ENCODE measurements at regions not wholly inside any gene's neighbourhood (a gene's known extent, or its start where the extent isn't known, plus 50 kb on each side); places are given as distances from the start of the nearest gene placed in this dataset.
"Not testable (repeated sequence)": the region's sequence is repeated elsewhere in the genome, so short reads cannot be mapped to it uniquely, and the experiment has no call there.

DNA sequence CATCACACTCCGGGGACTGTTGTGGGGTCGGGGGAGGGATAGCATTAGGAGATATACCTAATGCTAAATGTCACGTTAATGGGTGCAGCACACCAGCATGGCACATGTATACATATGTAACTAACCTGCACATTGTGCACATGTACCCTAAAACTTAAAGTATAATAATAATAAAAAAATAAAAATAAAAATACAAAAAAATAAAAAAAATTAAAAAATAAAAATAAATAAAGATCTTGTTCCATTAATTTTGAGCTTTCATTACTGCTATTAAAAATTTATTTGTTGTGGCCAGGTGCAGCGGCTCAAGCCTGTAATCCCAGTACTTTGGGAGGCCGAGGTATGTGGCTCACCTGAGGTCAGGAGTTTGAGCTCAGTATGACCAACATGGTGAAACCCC, 201.8 kb upstream of the TRPC4 start:
- not testable (repeated sequence) for H3K27ac ChIP-seq (ENCODE audit: low read depth in 1 of 3, low read length in 2 of 3); H3K4me1 ChIP-seq (ENCODE audit: control insufficient read depth in 3 of 3, insufficient read depth in 2 of 3, low read depth in 1 of 3, low read length in 2 of 3); H3K9me3 ChIP-seq (ENCODE audit: control insufficient read depth in 2 of 2, insufficient read depth in 1 of 2, low read depth in 1 of 2, low read length in 1 of 2); FAIRE-seq; H3K27me3 ChIP-seq (ENCODE audit: control insufficient read depth in 3 of 3, insufficient read depth in 3 of 3, low read length in 3 of 3); DNase-seq; H3K4me3 ChIP-seq (ENCODE audit: low read depth in 1 of 3, low read length in 3 of 3); H3K36me3 ChIP-seq (ENCODE audit: control insufficient read depth in 3 of 3, insufficient read depth in 2 of 3, low read depth in 1 of 3, low read length in 3 of 3)
- 90 to 92% (median 91%) methylated on average over 5 of the region's 5 CpGs for WGBS, 3 donors

GRCh38 chr13:38053896-38054295, 184.3 kb upstream of the TRPC4 start:
- Histone ChIP-seq H3K27ac (ENCODE audit: low read depth in 1 of 3, low read length in 2 of 3) (no peak overlapping the region), H3K36me3 (ENCODE audit: control insufficient read depth in 3 of 3, insufficient read depth in 2 of 3, low read depth in 1 of 3, low read length in 3 of 3) (no peaks in the 10 kb centered on the region), H3K4me3 (ENCODE audit: low read depth in 1 of 3, low read length in 3 of 3) (no peak overlapping the region), H3K9me3 (ENCODE audit: control insufficient read depth in 2 of 2, insufficient read depth in 1 of 2, low read depth in 1 of 2, low read length in 1 of 2) (no peaks in the 10 kb centered on the region), H3K27me3 (ENCODE audit: control insufficient read depth in 3 of 3, insufficient read depth in 3 of 3, low read length in 3 of 3) (no peaks in the 10 kb centered on the region), H3K4me1 (ENCODE audit: control insufficient read depth in 3 of 3, insufficient read depth in 2 of 3, low read depth in 1 of 3, low read length in 2 of 3) (no peaks in the 10 kb centered on the region)
- no peak for DNase-seq
- 79 to 88% (median 82%) methylated on average over 3 of the region's 3 CpGs for WGBS, 3 donors
- no peak for FAIRE-seq

- H3K4me3 ChIP-seq (ENCODE audit: low read depth in 1 of 3, low read length in 3 of 3): no peak overlapping the region
- DNase-seq (no peak), FAIRE-seq (no peak)
- no peak overlapping the region for H3K27ac ChIP-seq (ENCODE audit: low read depth in 1 of 3, low read length in 2 of 3)
- H3K4me1 ChIP-seq (ENCODE audit: control insufficient read depth in 3 of 3, insufficient read depth in 2 of 3, low read depth in 1 of 3, low read length in 2 of 3): no peaks in the 10 kb centered on the region
- peaks cover 0 to 8% of the 10 kb centered on the region in 2 donors for H3K9me3 ChIP-seq (ENCODE audit: control insufficient read depth in 2 of 2, insufficient read depth in 1 of 2, low read depth in 1 of 2, low read length in 1 of 2)
- H3K36me3 ChIP-seq (ENCODE audit: control insufficient read depth in 3 of 3, insufficient read depth in 2 of 3, low read depth in 1 of 3, low read length in 3 of 3): no peaks in the 10 kb centered on the region
- WGBS, 3 donors: 47 to 57% (median 52%) methylated on average over 1 of the region's 1 CpG
- H3K27me3 ChIP-seq (ENCODE audit: control insufficient read depth in 3 of 3, insufficient read depth in 3 of 3, low read length in 3 of 3): no peaks in the 10 kb centered on the region
These were observed 176.4 kb upstream of the TRPC4 start for GRCh38 chr13:38046049-38046376.

GRCh38 chr13:38045278-38046048, 175.9 kb upstream of the TRPC4 start:
- WGBS, 3 donors: 69 to 71% (median 70%) methylated on average over 8 of the region's 8 CpGs
- peak; percentile 10 to 33 for DNase-seq
- no peaks in the 10 kb centered on the region for H3K36me3 ChIP-seq (ENCODE audit: control insufficient read depth in 3 of 3, insufficient read depth in 2 of 3, low read depth in 1 of 3, low read length in 3 of 3)
- peaks cover 0 to 8% of the 10 kb centered on the region in 2 donors for H3K9me3 ChIP-seq (ENCODE audit: control insufficient read depth in 2 of 2, insufficient read depth in 1 of 2, low read depth in 1 of 2, low read length in 1 of 2)
- H3K4me1 ChIP-seq (ENCODE audit: control insufficient read depth in 3 of 3, insufficient read depth in 2 of 3, low read depth in 1 of 3, low read length in 2 of 3): no peaks in the 10 kb centered on the region
- no peak overlapping the region for H3K27ac ChIP-seq (ENCODE audit: low read depth in 1 of 3, low read length in 2 of 3)
- no peak overlapping the region for H3K4me3 ChIP-seq (ENCODE audit: low read depth in 1 of 3, low read length in 3 of 3)
- no peaks in the 10 kb centered on the region for H3K27me3 ChIP-seq (ENCODE audit: control insufficient read depth in 3 of 3, insufficient read depth in 3 of 3, low read length in 3 of 3)
- FAIRE-seq: no peak

GRCh38 chr13:38044067-38044466, 174.5 kb upstream of the TRPC4 start:
- no peaks in the 10 kb centered on the region for H3K27me3 ChIP-seq (ENCODE audit: control insufficient read depth in 3 of 3, insufficient read depth in 3 of 3, low read length in 3 of 3)
- no peak overlapping the region for H3K4me3 ChIP-seq (ENCODE audit: low read depth in 1 of 3, low read length in 3 of 3)
- H3K27ac ChIP-seq (ENCODE audit: low read depth in 1 of 3, low read length in 2 of 3): no peak overlapping the region
- H3K4me1 ChIP-seq (ENCODE audit: control insufficient read depth in 3 of 3, insufficient read depth in 2 of 3, low read depth in 1 of 3, low read length in 2 of 3): no peaks in the 10 kb centered on the region
- DNase-seq (no peak), FAIRE-seq (no peak)
- WGBS, 3 donors: 88 to 89% (median 88%) methylated on average over 4 of the region's 4 CpGs
- H3K36me3 ChIP-seq (ENCODE audit: control insufficient read depth in 3 of 3, insufficient read depth in 2 of 3, low read depth in 1 of 3, low read length in 3 of 3): no peaks in the 10 kb centered on the region
- H3K9me3 ChIP-seq (ENCODE audit: control insufficient read depth in 2 of 2, insufficient read depth in 1 of 2, low read depth in 1 of 2, low read length in 1 of 2): peaks cover 0 to 8% of the 10 kb centered on the region in 2 donors

- FAIRE-seq: no peak
- H3K27ac ChIP-seq (ENCODE audit: low read depth in 1 of 3, low read length in 2 of 3): no peak overlapping the region
- no peaks in the 10 kb centered on the region for H3K36me3 ChIP-seq (ENCODE audit: control insufficient read depth in 3 of 3, insufficient read depth in 2 of 3, low read depth in 1 of 3, low read length in 3 of 3)
- whole genome bisulfite sequencing, 3 donors: 82 to 90% (median 90%) methylated on average over 2 of the region's 2 CpGs
- peaks cover 0 to 8% of the 10 kb centered on the region in 2 donors for H3K9me3 ChIP-seq (ENCODE audit: control insufficient read depth in 2 of 2, insufficient read depth in 1 of 2, low read depth in 1 of 2, low read length in 1 of 2)
- no peak for DNase-seq
- H3K4me3 ChIP-seq (ENCODE audit: low read depth in 1 of 3, low read length in 3 of 3): no peak overlapping the region
- H3K27me3 ChIP-seq (ENCODE audit: control insufficient read depth in 3 of 3, insufficient read depth in 3 of 3, low read length in 3 of 3): no peaks in the 10 kb centered on the region
- no peaks in the 10 kb centered on the region for H3K4me1 ChIP-seq (ENCODE audit: control insufficient read depth in 3 of 3, insufficient read depth in 2 of 3, low read depth in 1 of 3, low read length in 2 of 3)
These were observed 173.2 kb upstream of the TRPC4 start for GRCh38 chr13:38042771-38043170.

GRCh38 chr13:38024431-38024830, 154.9 kb upstream of the TRPC4 start:
- 36 to 39% (median 37%) methylated on average over 2 of the region's 2 CpGs for WGBS, 3 donors
- DNase-seq: no peak
- Histone ChIP-seq H3K27ac (ENCODE audit: low read depth in 1 of 3, low read length in 2 of 3) (no peak overlapping the region), H3K4me1 (ENCODE audit: control insufficient read depth in 3 of 3, insufficient read depth in 2 of 3, low read depth in 1 of 3, low read length in 2 of 3) (no peaks in the 10 kb centered on the region), H3K4me3 (ENCODE audit: low read depth in 1 of 3, low read length in 3 of 3) (no peak overlapping the region), H3K9me3 (ENCODE audit: control insufficient read depth in 2 of 2, insufficient read depth in 1 of 2, low read depth in 1 of 2, low read length in 1 of 2) (peaks cover 0 to 5% of the 10 kb centered on the region in 2 donors), H3K36me3 (ENCODE audit: control insufficient read depth in 3 of 3, insufficient read depth in 2 of 3, low read depth in 1 of 3, low read length in 3 of 3) (no peaks in the 10 kb centered on the region), H3K27me3 (ENCODE audit: control insufficient read depth in 3 of 3, insufficient read depth in 3 of 3, low read length in 3 of 3) (no peaks in the 10 kb centered on the region)
- FAIRE-seq: no peak

- no peaks in the 10 kb centered on the region for H3K36me3 ChIP-seq (ENCODE audit: control insufficient read depth in 3 of 3, insufficient read depth in 2 of 3, low read depth in 1 of 3, low read length in 3 of 3)
- peaks cover 0 to 10% of the 10 kb centered on the region in 2 donors for H3K9me3 ChIP-seq (ENCODE audit: control insufficient read depth in 2 of 2, insufficient read depth in 1 of 2, low read depth in 1 of 2, low read length in 1 of 2)
- no peak overlapping the region for H3K4me3 ChIP-seq (ENCODE audit: low read depth in 1 of 3, low read length in 3 of 3)
- H3K27ac ChIP-seq (ENCODE audit: low read depth in 1 of 3, low read length in 2 of 3): no peak overlapping the region
- DNase-seq (no peak), FAIRE-seq (no peak)
- no peaks in the 10 kb centered on the region for H3K27me3 ChIP-seq (ENCODE audit: control insufficient read depth in 3 of 3, insufficient read depth in 3 of 3, low read length in 3 of 3)
- whole genome bisulfite sequencing, 3 donors: 68 to 94% (median 73%) methylated on average over 2 of the region's 2 CpGs
- no peaks in the 10 kb centered on the region for H3K4me1 ChIP-seq (ENCODE audit: control insufficient read depth in 3 of 3, insufficient read depth in 2 of 3, low read depth in 1 of 3, low read length in 2 of 3)
These were observed 147.7 kb upstream of the TRPC4 start for GRCh38 chr13:38017320-38017719.

DNA sequence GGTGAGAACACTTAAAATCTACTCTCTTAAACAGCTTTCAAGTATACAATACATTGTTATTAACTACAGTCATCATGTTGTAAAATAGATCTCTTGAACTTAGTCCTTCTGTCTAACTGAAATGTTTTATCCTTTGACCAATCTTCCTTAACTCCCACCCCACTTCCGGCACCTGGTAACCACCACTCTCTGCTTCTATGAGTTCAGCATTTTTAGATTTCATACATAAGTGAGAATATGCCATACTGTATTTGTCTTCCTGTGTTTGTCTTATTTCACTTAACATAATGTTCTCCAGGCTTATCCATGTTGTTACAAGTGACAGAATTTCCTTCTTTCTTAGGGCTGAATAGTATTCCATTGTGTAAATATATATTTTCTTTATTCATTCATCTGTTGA, 144.1 kb upstream of the TRPC4 start:
- Histone ChIP-seq H3K4me1 (ENCODE audit: control insufficient read depth in 3 of 3, insufficient read depth in 2 of 3, low read depth in 1 of 3, low read length in 2 of 3) (no peaks in the 10 kb centered on the region), H3K36me3 (ENCODE audit: control insufficient read depth in 3 of 3, insufficient read depth in 2 of 3, low read depth in 1 of 3, low read length in 3 of 3) (no peaks in the 10 kb centered on the region), H3K27me3 (ENCODE audit: control insufficient read depth in 3 of 3, insufficient read depth in 3 of 3, low read length in 3 of 3) (no peaks in the 10 kb centered on the region), H3K27ac (ENCODE audit: low read depth in 1 of 3, low read length in 2 of 3) (no peak overlapping the region), H3K9me3 (ENCODE audit: control insufficient read depth in 2 of 2, insufficient read depth in 1 of 2, low read depth in 1 of 2, low read length in 1 of 2) (peaks cover 0 to 3% of the 10 kb centered on the region in 2 donors), H3K4me3 (ENCODE audit: low read depth in 1 of 3, low read length in 3 of 3) (no peak overlapping the region)
- no peak for FAIRE-seq
- WGBS, 3 donors: 67 to 91% (median 72%) methylated on average over 1 of the region's 1 CpG
- DNase-seq: no peak
